ENCODE measurements at regions not wholly inside any gene's neighbourhood (a gene's known extent, or its start where the extent isn't known, plus 50 kb on each side); places are given as distances from the start of the nearest gene placed in this dataset.

GRCh38 chr4:111405989-111406388 is 739.3 kb upstream of the FAM241A start:
- TF ChIP-seq RBBP5 (IDR thresholded peaks at IDR 0.05; ENCODE audit: borderline replicate concordance, low read depth, low read length) (no peak), ZNF274 (IDR thresholded peaks at IDR 0.05; ENCODE audit: borderline replicate concordance, extremely low read depth, low read length) (no peak), SIN3A (conservative IDR thresholded peaks at IDR 0.05 in 1 of 2, IDR thresholded peaks at IDR 0.05 in 1 of 2; ENCODE audit: low read depth in 1 of 2, low read length in 2 of 2) (no peak), CTCF (IDR thresholded peaks at IDR 0.05; ENCODE audit: control extremely low read depth in 1 of 3, insufficient read depth in 1 of 3, low read depth in 1 of 3, low read length in 3 of 3) (no peak), EZH2 (IDR thresholded peaks at IDR 0.05; ENCODE audit: low read depth, low read length, severe bottlenecking) (no peak), POLR2AphosphoS5 (IDR thresholded peaks at IDR 0.05; ENCODE audit: low read depth, low read length) (no peak), POLR2A (IDR thresholded peaks at IDR 0.05; ENCODE audit: control extremely low read depth in 1 of 2, low read depth in 2 of 2, low read length in 2 of 2) (no peak), EP300 (IDR thresholded peaks at IDR 0.05; ENCODE audit: borderline replicate concordance in 1 of 2, low read depth in 2 of 2, low read length in 2 of 2) (no peak), JUND (IDR thresholded peaks at IDR 0.05; ENCODE audit: low read length) (no peak), RAD21 (IDR thresholded peaks at IDR 0.05 in 1 of 2, conservative IDR thresholded peaks at IDR 0.05 in 1 of 2; ENCODE audit: low read depth in 2 of 2, low read length in 2 of 2) (no peak), MAX (IDR thresholded peaks at IDR 0.05) (no peak)
- TF ChIP-seq, protein P1, sequence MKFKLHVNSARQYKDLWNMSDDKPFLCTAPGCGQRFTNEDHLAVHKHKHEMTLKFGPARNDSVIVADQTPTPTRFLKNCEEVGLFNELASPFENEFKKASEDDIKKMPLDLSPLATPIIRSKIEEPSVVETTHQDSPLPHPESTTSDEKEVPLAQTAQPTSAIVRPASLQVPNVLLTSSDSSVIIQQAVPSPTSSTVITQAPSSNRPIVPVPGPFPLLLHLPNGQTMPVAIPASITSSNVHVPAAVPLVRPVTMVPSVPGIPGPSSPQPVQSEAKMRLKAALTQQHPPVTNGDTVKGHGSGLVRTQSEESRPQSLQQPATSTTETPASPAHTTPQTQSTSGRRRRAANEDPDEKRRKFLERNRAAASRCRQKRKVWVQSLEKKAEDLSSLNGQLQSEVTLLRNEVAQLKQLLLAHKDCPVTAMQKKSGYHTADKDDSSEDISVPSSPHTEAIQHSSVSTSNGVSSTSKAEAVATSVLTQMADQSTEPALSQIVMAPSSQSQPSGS (IDR thresholded peaks at IDR 0.05; ENCODE audit: low read length), result no peak
